H1 (cell line): ENCODE measurements at regions not wholly inside any gene's neighbourhood (a gene's known extent, or its start where the extent isn't known, plus 50 kb on each side); places are given as distances from the start of the nearest gene placed in this dataset.

ENCODE experiments used
- EZH2 ChIP-seq: fragments of 200-600 bp; sonication (generic); IDR thresholded peaks from 2 replicates; pipeline ENCODE4 v1.7.1; 2012; ENCODE audit warnings: low read depth, mild to moderate bottlenecking, moderate library complexity, low read length, inconsistent platforms; ENCODE audit not compliant: severe bottlenecking
- TF ChIP-seq, protein P1 (sequence below): fragments of 300-600 bp; sonication (generic); IDR thresholded peaks from 2 replicates; pipeline ENCODE4 v1.7.1; 2012; ENCODE audit warnings: low read length, moderate library complexity, mild to moderate bottlenecking, inconsistent platforms; ENCODE audit not compliant: insufficient replicate concordance

DNA sequence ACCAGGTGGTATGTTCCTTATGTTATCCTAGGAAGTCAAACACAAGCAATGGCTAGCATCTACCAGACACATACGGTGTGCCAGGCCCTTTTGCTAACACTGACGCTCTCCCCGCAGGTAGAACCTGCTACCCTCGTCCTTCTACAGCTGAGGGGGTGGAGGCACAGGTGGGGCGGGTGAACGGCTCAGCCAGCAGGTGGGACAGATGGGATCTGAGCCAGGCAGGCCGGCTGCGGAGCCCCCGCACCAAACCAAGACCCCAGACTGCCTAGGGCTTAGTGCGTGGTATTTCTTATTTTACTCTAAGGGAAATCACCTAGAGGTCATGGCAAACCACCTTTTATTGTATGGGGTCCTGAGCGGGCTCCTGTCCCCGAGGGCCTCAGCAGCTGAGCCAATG, 53.9 kb upstream of the PCSK6 start (continued):
- TF ChIP-seq, protein P1, sequence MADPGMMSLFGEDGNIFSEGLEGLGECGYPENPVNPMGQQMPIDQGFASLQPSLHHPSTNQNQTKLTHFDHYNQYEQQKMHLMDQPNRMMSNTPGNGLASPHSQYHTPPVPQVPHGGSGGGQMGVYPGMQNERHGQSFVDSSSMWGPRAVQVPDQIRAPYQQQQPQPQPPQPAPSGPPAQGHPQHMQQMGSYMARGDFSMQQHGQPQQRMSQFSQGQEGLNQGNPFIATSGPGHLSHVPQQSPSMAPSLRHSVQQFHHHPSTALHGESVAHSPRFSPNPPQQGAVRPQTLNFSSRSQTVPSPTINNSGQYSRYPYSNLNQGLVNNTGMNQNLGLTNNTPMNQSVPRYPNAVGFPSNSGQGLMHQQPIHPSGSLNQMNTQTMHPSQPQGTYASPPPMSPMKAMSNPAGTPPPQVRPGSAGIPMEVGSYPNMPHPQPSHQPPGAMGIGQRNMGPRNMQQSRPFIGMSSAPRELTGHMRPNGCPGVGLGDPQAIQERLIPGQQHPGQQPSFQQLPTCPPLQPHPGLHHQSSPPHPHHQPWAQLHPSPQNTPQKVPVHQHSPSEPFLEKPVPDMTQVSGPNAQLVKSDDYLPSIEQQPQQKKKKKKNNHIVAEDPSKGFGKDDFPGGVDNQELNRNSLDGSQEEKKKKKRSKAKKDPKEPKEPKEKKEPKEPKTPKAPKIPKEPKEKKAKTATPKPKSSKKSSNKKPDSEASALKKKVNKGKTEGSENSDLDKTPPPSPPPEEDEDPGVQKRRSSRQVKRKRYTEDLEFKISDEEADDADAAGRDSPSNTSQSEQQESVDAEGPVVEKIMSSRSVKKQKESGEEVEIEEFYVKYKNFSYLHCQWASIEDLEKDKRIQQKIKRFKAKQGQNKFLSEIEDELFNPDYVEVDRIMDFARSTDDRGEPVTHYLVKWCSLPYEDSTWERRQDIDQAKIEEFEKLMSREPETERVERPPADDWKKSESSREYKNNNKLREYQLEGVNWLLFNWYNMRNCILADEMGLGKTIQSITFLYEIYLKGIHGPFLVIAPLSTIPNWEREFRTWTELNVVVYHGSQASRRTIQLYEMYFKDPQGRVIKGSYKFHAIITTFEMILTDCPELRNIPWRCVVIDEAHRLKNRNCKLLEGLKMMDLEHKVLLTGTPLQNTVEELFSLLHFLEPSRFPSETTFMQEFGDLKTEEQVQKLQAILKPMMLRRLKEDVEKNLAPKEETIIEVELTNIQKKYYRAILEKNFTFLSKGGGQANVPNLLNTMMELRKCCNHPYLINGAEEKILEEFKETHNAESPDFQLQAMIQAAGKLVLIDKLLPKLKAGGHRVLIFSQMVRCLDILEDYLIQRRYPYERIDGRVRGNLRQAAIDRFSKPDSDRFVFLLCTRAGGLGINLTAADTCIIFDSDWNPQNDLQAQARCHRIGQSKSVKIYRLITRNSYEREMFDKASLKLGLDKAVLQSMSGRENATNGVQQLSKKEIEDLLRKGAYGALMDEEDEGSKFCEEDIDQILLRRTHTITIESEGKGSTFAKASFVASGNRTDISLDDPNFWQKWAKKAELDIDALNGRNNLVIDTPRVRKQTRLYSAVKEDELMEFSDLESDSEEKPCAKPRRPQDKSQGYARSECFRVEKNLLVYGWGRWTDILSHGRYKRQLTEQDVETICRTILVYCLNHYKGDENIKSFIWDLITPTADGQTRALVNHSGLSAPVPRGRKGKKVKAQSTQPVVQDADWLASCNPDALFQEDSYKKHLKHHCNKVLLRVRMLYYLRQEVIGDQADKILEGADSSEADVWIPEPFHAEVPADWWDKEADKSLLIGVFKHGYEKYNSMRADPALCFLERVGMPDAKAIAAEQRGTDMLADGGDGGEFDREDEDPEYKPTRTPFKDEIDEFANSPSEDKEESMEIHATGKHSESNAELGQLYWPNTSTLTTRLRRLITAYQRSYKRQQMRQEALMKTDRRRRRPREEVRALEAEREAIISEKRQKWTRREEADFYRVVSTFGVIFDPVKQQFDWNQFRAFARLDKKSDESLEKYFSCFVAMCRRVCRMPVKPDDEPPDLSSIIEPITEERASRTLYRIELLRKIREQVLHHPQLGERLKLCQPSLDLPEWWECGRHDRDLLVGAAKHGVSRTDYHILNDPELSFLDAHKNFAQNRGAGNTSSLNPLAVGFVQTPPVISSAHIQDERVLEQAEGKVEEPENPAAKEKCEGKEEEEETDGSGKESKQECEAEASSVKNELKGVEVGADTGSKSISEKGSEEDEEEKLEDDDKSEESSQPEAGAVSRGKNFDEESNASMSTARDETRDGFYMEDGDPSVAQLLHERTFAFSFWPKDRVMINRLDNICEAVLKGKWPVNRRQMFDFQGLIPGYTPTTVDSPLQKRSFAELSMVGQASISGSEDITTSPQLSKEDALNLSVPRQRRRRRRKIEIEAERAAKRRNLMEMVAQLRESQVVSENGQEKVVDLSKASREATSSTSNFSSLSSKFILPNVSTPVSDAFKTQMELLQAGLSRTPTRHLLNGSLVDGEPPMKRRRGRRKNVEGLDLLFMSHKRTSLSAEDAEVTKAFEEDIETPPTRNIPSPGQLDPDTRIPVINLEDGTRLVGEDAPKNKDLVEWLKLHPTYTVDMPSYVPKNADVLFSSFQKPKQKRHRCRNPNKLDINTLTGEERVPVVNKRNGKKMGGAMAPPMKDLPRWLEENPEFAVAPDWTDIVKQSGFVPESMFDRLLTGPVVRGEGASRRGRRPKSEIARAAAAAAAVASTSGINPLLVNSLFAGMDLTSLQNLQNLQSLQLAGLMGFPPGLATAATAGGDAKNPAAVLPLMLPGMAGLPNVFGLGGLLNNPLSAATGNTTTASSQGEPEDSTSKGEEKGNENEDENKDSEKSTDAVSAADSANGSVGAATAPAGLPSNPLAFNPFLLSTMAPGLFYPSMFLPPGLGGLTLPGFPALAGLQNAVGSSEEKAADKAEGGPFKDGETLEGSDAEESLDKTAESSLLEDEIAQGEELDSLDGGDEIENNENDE, result no peak
- TF ChIP-seq EZH2, result no peak
